Left lung (tissue), 4 donors: ENCODE measurements at regions not wholly inside any gene's neighbourhood (a gene's known extent, or its start where the extent isn't known, plus 50 kb on each side); places are given as distances from the start of the nearest gene placed in this dataset.

Experiments used
- ATAC-seq: fragments of 200-7000 bp; cut with Tn5 transposase; one replicate; pipeline ENCODE4 v1.9.1; 2020; ENCODE audit warnings: moderate library complexity
- DNase-seq, 4 donors: peaks; one replicate each; pipeline ENCODE4 v3.0.0-alpha.2; 2013 to 2020
- H3K27ac ChIP-seq, 2 donors: fragments of 200-600 bp; sonication (generic) in 1 of 2; one replicate each; pipeline versions ENCODE4 v1.5.0 to v1.8.0; 2020 to 2021
- H3K27me3 ChIP-seq, 2 donors: fragments of 200-600 bp; sonication (generic) in 1 of 2; one replicate each; pipeline versions ENCODE4 v1.5.0 to v1.8.0; 2020 to 2021
- H3K36me3 ChIP-seq, 2 donors: fragments of 200-600 bp; sonication (generic) in 1 of 2; one replicate each; pipeline versions ENCODE4 v1.5.0 to v1.8.0; 2020 to 2021
- H3K4me1 ChIP-seq, 2 donors: fragments of 200-600 bp; one replicate each; pipeline ENCODE4 v1.8.0; 2021
- H3K4me3 ChIP-seq, 2 donors: fragments of 200-600 bp; sonication (generic) in 1 of 2; one replicate each; pipeline versions ENCODE4 v1.5.0 to v1.8.0; 2020 to 2021; ENCODE audit warnings: mild to moderate bottlenecking in 1 of 2
- H3K9me3 ChIP-seq, 2 donors: fragments of 200-600 bp; sonication (generic) in 1 of 2; one replicate each; pipeline versions ENCODE4 v1.5.0 to v1.8.0; 2020 to 2021
- intact Hi-C, 2 donors: fragments of 100-400 bp; cut with DNase I; formaldehyde crosslinking; loops; one replicate each; pipeline versions ENCODE4 v1.11.2 to v1.14.2; 2022
- TF ChIP-seq, protein P1 (sequence below), 2 donors: fragments of 200-600 bp; sonication (generic) in 1 of 2; IDR thresholded peaks; one replicate each; pipeline versions ENCODE4 v1.5.0 to v1.8.0; 2021; ENCODE audit warnings: antibody characterized with exemption in 2 of 2
- donor health status: DM: no; HTN: yes; CAD: no.
- donor health status: DM: no; HTN: no; CAD: no.

DNA sequence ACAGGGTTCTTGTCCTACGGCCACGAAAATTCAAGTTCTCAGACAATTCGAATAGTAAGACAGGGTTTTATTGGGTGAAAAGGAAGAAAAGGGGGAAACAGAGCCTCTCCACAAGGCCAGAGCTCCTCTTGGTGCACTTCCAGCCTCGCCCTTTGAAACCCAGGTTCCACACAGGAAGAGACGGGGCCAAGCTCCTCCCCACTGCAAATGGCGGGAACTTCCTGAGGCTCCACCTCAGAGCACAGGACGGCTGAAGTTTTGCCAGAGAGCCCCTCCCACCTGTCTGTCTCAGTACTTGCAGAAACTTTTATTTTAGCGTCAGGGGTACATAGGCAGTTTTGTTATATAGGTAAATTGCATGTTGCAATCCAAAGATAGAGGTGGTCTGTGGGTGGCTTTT lies 165.7 kb upstream of the CDH8 start:
- Histone ChIP-seq H3K4me1 (no peaks in the 10 kb centered on the region), H3K27ac (no peak overlapping the region), H3K27me3 (no peaks in the 10 kb centered on the region), H3K4me3 (no peak overlapping the region), H3K36me3 (no peaks in the 10 kb centered on the region), H3K9me3 (no peaks in the 10 kb centered on the region)
- DNase-seq (no peak), ATAC-seq (no peak)
- TF ChIP-seq, protein P1, sequence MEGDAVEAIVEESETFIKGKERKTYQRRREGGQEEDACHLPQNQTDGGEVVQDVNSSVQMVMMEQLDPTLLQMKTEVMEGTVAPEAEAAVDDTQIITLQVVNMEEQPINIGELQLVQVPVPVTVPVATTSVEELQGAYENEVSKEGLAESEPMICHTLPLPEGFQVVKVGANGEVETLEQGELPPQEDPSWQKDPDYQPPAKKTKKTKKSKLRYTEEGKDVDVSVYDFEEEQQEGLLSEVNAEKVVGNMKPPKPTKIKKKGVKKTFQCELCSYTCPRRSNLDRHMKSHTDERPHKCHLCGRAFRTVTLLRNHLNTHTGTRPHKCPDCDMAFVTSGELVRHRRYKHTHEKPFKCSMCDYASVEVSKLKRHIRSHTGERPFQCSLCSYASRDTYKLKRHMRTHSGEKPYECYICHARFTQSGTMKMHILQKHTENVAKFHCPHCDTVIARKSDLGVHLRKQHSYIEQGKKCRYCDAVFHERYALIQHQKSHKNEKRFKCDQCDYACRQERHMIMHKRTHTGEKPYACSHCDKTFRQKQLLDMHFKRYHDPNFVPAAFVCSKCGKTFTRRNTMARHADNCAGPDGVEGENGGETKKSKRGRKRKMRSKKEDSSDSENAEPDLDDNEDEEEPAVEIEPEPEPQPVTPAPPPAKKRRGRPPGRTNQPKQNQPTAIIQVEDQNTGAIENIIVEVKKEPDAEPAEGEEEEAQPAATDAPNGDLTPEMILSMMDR (IDR thresholded peaks at IDR 0.05): no peak
- intact Hi-C loops: no loop called here

DNA sequence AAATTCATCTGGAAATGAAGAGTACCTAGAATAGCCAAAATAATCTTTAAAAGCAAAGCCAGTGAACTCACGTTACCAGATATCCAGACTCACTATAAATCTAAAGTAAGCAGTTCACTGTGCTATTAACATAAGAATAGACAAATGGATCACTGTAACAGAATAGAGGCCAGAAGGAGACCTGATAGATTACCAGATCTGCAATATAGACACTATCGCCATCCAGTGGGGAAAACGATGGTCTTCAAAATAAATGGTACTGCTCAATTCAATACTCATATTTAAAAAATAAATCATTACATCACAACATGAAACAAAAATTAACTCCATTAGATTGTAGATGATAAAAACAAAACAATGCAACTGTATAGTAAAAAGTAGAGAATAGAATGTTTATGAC lies 158.6 kb upstream of the CDH8 start:
- no peak overlapping the region for H3K4me3 ChIP-seq
- H3K4me1 ChIP-seq: no peaks in the 10 kb centered on the region
- TF ChIP-seq, protein P1 (IDR thresholded peaks at IDR 0.05): no peak
- no peaks in the 10 kb centered on the region for H3K36me3 ChIP-seq
- no peak overlapping the region for H3K27ac ChIP-seq
- intact Hi-C loops: no loop called here
- DNase-seq (no peak), ATAC-seq (no peak)
- H3K27me3 ChIP-seq: no peaks in the 10 kb centered on the region
- no peaks in the 10 kb centered on the region for H3K9me3 ChIP-seq

DNA sequence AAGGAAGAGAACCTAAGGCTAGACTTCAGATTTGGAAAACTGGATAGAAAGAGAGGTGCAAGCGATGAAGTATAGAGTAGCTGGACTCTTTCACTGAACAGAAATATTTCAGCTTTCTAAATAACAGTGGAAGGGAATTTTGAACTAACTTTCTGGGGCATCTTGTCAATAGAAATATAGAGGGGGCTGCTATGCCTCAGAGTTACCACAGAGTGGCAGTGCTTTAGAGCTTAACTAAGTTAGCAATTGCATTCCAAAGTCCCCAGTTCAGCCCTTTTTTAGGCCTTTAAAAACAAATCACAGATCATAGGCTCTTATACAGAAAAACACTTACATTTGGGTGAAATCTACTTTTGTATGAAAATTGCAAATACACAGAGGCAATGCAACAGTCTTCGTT lies 154.2 kb upstream of the CDH8 start:
- TF ChIP-seq, protein P1 (IDR thresholded peaks at IDR 0.05): no peak
- ATAC-seq (no peak), DNase-seq (peak in 2 of 4 donors; percentile 2 to 27)
- Histone ChIP-seq H3K4me3 (no peak overlapping the region), H3K4me1 (no peaks in the 10 kb centered on the region), H3K27me3 (no peaks in the 10 kb centered on the region), H3K36me3 (no peaks in the 10 kb centered on the region), H3K27ac (no peak overlapping the region), H3K9me3 (no peaks in the 10 kb centered on the region)
- intact Hi-C loops: no loop called here

DNA sequence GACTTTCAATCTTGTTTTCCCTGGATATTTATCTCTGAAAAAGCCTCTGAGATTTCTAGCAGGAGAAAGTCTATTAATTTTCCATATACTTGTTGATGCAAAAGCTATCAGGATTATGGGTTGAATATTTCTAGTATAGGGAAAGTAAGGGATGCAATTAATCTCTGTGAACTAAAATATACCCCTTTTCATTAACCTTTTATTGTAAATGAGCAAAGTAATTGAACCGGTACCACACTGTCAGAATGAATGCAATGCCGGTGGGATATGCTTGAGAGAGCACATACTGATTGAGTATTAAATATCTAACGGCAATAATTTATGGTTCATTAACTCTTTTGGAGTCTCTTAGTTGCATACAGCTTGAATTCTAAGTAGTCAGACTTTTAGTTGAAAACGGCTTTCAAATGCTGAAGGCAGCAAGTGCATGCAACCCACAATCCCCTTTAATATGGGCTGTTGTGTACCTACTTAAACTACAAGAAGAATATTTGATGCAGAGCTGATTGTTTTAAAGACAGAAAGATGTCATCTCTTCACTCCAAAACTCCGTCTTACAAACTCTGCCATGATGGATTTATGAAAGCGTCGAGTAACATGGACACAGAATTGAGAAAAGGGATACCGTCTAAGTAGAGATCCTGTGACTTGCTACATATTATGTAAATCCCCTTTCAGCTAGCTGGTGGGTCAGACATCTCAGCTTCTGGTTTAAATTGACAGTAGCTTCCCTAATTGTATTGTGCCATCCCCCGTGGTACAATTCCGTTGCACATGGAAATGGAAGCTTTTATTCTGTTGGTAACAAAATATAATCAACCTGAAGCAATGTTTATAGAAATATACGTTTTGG lies 141.3 kb upstream of the CDH8 start:
- no peak overlapping the region for H3K27ac ChIP-seq
- intact Hi-C loops: no loop called here
- ATAC-seq: no peak
- no peaks in the 10 kb centered on the region for H3K27me3 ChIP-seq
- H3K4me3 ChIP-seq: no peak overlapping the region
- DNase-seq: no peak
- no peaks in the 10 kb centered on the region for H3K36me3 ChIP-seq
- H3K4me1 ChIP-seq: no peaks in the 10 kb centered on the region
- H3K9me3 ChIP-seq: no peaks in the 10 kb centered on the region
- TF ChIP-seq, protein P1 (IDR thresholded peaks at IDR 0.05): no peak

DNA sequence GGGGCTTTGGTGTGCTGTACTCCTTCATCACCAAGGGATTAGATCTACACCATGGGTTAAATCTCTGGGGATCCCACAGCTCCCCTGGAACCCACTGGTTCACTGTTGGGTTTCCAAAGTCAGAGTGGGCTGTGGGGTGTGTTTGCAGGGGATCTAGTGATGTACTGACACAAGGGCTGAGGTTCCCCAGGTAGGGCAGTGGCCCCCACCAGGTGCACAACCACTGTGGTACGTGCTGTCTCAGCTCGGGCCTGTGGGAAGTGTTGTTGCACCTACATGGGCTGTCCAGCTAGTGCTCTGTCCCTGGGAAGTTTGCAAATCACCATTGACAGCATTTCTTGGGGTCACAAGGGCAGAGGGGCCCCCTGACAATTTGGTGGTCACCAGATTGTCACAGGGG lies 134.4 kb upstream of the CDH8 start:
- ATAC-seq (no peak), DNase-seq (no peak)
- Histone ChIP-seq H3K9me3 (peaks cover 0 to 7% of the 10 kb centered on the region in 2 donors), H3K27ac (no peak overlapping the region), H3K27me3 (no peaks in the 10 kb centered on the region), H3K4me1 (no peaks in the 10 kb centered on the region), H3K4me3 (no peak overlapping the region), H3K36me3 (no peaks in the 10 kb centered on the region)
- intact Hi-C loops: no loop called here
- TF ChIP-seq, protein P1 (IDR thresholded peaks at IDR 0.05): no peak
